ENCODE measurements at regions not wholly inside any gene's neighbourhood (a gene's known extent, or its start where the extent isn't known, plus 50 kb on each side); places are given as distances from the start of the nearest gene placed in this dataset.
"Not testable (repeated sequence)": the region's sequence is repeated elsewhere in the genome, so short reads cannot be mapped to it uniquely, and the experiment has no call there.

DNA sequence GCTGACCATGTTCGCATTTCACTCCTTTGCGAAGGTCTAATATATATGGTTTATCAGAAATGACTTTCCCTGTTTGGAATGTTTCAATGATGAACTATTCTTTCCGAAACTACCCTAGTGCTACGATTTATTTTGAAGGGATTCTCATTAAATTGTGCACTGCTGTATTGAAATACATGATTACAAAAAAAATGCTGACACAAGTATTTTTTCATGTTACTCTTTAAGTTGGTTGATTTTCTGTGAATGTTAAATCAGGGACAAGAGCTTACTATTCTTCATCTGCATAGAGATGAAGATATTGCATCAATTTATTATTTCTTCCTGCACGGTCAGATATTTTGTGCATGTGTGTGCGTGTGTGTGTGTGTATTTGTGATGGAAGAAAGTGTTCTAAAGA, 731.5 kb upstream of the AGA start:
- no peak for DNase-seq (ENCODE audit: low spot score)

DNA sequence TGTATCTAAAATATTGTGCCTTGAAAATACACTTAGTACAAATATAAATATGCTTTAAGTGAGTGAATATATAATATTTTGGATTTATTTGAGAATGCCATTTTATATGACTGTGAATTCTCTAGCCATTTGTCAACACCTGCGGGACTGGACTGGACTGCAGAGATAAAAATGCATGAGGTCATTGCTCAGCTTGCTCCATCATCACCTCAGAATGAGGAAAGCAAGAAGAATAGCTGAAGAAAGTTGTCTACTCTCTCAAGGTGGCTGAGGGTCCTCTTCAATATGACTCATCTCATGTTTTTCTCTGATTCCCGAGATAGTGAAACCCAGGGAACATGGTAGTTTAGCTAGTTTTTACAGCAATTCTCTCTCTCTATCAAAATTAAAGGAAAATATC, 732.5 kb upstream of the AGA start:
- no peak for DNase-seq (ENCODE audit: low spot score)

DNA sequence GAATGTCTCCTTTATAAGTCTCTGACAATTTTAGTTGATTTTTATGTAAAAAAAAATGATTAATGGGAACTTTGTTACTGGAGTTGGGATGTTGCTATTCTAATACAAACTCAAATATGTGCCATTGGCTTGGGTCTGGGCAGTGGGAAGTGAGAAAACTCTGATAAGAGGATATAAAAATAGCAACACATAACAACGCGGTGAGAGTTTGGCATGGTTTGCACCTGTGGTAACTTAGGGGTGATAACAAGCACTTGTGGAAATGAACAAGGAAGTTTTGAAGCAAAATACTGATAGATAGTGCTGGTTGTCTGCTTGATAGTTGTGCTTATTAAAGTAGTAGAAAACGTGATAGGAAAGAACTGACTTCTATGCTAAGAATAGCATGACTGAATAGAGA, 743.3 kb upstream of the AGA start:
- DNase-seq (ENCODE audit: low spot score) = no peak

DNA sequence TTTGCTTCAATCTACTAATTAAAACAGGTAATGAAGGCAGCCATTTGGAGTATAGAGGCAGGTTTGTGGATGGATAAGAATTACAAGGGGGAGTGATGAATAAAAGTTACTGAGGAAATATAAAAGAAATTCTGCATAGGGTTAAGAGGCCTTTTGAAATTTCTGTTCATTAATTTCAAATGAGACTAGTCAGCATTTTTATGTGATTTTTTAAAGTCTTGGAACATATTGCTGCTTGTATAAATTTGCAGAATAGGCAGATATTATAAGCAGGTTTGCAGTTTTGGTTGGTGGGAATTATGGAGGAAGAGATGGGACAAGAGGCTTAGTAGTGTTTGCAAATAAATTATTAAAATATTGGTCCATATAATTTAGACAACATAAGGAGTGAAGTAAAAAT, 750.4 kb upstream of the AGA start:
- DNase-seq (ENCODE audit: low spot score) = no peak

DNA sequence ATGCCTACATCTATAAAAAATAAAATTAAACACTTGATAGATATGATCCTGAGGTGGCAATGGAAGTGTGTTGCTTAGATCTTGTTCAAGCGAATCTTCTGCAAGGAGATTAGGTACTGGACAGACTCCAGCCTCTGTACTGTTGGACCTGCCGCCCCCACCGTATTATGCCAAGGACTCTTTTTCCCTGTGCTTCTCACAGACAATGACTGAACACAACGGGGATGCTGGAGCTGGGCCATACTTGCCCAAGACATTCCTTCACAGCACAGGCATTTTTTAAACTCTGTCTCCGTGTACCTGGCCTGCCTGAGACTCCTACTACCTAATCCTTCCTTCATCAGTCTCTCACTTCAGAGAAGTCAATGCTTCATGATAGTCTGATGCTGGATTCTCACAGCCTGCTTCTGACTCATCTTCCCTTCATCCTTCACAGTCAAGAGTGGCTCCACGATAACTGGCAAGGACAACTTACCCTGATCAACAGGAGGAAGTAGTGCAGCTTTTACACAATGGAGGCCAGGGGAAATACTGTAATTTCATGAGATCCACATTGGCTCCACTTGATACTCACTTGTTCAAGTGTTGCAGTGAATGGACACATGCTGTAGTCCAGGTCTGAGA, 754.6 kb upstream of the AGA start:
- no peak for DNase-seq (ENCODE audit: low spot score)

DNA sequence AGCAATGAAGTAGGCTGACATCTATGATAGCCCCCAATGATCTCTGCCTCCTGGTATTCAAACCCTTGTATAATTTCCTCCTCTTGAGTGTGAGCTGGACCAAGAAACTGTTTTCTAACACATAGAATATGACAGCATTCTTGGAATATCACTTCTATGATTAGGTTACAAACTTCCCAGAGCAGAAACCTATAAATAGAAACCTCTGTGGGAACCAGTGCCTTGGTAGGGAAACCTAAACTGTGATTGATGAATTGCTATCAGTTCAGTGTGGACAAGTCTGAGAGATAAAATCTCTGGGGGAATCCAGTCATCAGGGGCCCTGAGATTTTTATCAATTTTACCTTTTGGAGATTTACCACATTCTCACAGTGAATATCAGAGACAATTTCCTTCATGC, 756.5 kb upstream of the AGA start:
- DNase-seq (ENCODE audit: low spot score) = no peak

DNA sequence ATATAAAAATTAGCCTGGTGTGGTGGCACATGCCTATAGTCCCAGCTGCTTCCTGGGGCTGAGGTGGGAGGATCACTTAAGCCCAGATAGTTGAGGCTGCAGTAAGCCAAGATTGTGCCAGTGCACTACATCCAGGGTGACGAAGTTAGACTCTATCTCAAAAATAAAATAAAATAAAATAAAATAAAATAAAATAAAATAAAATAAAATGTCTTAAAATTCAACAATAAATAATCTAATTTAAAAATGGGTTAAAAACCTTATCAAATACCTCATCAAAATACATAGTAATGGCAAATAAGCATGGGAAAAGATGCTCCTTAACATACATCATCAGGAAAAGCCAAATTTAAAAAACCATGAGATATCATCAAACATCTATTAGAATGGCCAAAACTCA, 760.2 kb upstream of the AGA start:
- no peak for DNase-seq (ENCODE audit: low spot score)

DNA sequence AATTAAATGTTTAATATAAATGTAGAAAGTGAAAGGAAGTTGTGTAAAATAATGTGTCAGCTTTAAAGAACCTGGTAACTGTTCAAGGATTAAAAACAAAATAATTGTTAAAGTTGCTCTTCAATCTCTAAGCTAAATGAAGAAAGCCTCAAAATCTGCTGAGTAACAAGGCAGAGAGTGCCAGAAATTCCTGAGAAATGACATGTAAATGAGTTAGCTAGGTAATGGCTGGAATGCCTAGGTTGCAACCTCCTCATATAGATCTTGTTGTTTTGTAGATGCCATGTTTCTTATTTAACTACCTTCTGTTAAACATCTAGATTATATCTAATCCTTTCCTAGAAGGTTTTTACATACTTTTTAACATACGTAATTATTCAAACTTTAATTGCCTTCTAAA, 763.6 kb upstream of the AGA start:
- no peak for DNase-seq (ENCODE audit: low spot score)

DNA sequence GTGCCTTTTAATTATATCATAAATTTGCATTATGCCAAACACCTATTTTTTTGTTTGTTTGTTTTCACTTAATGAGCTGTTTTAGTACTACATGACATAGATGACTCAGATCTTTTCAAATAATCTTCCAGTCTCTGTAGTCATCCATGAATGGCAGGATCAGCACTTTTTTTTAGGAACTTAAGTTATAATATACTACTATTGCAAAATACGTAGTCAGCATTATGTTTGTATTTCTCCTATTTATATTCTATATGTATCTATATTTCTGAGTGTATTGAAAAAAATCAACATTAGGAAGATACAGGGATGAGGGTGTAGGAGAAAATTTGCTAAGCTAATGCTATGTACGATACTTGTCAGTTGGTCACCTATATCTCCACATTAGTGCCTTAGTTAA, 773.1 kb upstream of the AGA start:
- DNase-seq (ENCODE audit: low spot score) = no peak

DNA sequence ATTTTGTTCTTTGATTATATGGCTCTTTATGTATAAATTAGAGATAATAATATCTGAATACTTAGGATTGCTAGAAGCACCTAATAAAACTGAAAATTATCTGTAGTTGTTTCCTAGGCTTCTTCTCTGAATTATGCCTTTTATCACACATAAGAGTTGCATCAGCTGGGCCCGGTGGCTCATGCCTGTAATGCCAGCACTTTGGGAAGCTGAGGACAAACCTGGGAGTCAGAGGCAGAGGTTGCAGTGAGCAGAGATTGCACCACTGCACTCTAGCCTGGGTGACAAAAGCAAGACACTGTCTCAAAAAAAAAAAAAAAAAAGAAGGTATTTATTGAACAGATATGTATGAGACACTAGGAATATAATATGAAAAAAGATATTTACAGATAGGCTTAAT, 773.5 kb upstream of the AGA start:
- DNase-seq (ENCODE audit: low spot score) = no peak

DNA sequence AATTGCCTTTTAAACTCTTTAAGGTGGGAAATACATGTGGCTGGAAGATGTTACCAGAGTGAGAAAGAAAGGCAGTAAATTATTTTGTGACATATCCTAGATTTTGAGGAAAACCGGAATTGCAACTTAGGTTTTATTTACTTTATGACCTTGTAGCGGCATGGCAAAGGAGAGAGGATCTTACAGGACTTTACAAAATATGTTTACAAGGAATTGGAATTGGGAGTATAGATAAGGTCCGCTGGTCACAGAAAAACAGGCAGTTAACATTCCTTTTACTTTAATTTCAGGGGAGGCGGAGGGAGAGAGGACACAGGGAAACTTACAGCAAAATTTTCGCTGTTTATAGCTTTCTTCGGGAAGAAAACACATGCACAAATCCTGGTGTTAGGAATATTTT, 784.2 kb upstream of the AGA start:
- DNase-seq (ENCODE audit: low spot score) = not testable (repeated sequence)

DNA sequence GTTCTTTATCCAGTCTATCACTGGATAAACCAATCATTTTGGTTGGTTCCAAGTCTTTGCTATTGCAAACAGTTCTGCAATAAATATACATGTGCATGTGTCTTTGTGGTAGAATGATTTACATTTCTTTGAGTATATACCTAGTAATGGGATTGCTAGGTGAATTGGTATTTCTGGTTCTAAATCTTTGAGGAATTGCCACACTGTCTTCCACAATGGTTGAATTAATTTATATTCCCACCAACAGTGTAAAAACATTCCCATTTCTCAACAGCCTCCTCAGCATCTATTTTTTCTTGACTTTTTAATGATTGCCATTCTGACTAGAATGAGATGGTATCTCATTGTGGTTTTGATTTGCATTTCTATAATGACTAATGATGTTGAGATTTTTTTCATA, 791.7 kb upstream of the AGA start:
- DNase-seq (ENCODE audit: low spot score) = no peak

DNA sequence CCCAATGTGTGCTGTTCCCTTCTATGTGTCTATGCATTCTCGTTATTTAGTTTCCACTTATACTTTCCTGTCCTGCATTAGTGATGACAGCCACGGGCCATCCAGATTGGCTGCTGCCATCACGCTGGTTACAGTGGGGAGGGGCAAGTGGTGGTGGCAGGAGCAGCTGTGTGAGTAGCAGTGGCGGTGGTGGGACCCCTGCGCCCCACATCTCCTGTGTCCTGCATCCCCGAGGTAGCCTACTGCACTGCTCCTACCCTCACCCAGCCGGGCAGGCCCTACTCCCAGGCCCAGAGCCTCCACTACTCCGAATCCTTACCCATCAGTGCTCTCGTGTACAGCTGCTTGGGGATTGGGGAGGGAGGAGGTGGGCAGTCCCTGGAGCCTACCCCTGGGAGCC, 798.7 kb upstream of the AGA start:
- no peak for DNase-seq (ENCODE audit: low spot score)

DNA sequence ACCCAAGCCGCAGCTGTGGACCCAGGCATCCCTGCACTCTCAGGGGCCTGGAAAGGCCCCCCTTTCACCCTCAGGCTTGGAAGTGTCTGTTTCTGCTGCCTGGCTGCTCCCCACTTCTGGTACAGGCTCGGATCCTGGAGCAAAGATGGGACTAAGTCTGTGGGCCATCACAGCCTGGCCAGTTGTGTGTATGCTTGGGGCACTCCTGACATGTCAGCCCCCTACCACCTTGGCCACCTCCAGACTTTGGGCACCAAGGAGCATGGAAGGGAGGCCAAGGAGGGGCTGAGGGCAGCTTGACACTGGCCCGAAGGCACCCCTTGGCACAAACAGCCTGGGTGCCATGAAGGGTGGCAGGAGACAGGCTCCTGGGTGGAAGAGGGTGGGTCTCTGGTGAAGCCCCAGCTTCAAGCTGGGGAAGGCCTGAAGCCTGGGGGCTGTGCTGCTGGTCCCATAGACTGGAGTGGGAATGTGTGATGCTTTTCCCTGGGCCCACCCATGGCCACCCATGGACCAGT, 799.4 kb upstream of the AGA start:
- DNase-seq (ENCODE audit: low spot score) = no peak

DNA sequence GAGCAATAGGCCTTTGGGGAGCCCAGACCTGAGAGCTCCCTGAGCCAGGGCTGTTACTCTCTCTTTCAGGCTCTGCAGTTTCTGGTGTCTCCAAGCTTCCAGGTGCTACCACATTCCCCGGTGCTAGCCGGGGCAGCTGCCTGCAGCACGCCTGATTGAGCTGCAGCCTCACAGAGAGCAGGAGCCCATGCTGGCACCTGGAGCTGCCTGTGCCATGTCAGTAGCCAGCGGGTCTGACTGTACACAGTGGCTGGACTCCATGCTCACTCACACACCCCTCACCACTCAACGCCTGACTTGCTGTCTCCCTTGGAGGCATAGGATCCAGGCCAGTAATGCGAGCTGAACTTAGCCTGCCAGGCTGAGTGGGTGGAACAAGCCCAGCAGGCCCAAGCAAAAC, 800.4 kb upstream of the AGA start:
- DNase-seq (ENCODE audit: low spot score) = no peak

DNA sequence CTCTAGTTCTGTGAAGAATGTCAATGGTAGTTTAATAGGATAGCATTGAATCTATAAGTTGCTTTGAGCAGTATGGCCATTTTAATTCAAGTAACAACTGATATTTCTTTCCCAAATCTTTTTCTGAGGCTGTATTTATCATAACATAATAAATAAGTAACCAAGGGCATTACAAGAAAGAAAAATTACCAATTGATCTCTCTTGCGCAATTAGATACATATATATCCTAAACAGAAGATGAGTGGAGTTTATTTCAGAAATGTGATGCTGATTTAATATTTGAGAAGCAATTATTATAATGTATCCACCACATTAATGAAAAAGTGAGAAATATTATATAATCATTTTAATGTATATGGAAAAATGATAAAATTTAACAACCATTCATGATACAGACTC, 802.5 kb upstream of the AGA start:
- DNase-seq (ENCODE audit: low spot score) = no peak

DNA sequence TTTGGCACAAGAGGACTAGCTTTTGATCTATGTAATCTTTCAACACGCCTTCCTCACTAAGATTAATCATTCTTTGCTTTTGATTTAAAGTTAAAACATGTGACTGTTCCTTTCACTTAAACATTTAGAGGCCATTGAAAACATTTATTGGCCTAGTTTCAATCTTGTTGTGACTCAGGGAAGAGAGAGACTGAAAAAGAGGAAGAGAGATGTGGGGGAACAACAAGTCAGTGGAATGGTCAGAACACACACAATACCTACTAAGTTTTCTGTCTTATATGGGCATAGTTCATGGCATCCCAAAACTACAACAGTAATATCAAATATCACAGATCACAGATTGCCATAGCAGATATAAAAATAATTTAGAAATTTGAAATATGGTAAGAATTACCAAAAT, 812.9 kb upstream of the AGA start:
- no peak for DNase-seq (ENCODE audit: low spot score)

DNA sequence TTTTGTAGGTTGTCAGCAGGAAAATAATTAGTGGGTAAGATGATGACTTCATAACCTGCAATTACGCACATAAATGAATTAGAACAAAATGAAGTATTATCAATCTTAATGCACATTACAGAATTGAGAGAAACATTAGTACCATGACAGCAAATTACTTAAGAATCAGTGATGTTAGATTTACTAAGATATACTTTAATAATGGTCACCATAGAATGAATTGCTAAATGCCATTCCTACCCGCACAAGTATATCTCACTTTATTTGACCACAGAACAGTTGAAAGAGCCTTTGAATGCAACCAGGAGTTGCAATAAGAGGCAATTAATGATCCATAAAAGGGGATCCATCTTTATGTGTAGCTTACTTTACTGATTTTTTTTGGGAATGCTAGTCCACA, 816.4 kb upstream of the AGA start:
- DNase-seq (ENCODE audit: low spot score) = no peak

DNA sequence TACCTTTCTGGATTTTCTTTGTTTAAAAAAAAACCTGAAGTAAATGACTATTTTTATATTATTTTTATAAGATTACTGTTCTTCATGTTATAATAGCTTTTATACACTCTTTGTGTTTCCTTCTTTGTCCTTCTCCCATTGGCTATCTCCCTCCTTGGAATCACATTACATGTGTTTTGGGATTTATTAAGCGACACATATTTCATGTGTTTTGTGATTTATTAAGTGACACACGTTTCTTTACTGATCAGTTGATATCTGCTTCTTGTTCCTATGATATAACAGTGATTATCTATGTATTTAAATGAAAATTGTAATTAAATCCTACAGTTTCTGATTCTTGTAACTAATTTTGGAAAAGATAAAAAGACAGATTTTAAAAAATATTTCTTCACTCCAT, 817.3 kb upstream of the AGA start:
- DNase-seq (ENCODE audit: low spot score) = no peak

DNA sequence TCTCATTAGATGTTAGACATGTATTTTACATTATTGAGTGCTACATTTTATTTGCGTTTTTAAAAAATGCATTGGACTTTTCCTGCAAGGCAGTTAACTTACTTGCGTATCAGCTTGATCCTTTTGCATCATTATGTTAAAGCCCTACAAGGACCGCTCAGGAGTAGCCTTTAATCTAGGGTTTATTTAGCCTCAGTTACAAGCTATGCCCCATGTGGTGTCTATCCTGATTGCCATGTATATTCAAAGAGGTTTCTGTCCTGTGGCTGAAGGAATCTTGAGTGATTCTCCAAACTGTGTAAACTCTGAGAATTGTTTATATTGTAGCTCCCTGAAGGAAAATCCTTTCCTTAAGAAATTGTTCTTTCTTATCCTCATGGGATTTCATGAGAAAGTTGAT, 821.8 kb upstream of the AGA start:
- DNase-seq (ENCODE audit: low spot score) = no peak

DNA sequence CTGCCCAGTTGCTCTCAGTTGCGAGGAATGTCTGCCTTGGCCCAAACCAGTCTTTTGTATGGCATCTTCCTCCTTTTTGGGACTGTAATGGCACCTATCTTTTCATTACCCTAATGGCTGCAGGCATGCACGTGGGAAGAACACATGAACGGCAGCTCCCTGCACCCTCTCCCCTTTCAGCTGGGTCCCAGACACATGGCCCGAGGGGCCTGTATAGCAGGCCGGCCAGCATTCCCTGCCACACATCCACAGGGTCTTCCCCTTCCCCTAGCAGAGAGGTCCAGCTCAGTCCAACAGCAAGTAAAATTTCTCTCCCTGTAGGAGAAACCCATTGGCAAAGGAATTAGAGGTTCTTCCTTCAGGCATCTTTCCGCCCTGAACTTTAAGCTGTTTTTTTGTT, 829.1 kb upstream of the AGA start:
- no peak for DNase-seq (ENCODE audit: low spot score)

DNA sequence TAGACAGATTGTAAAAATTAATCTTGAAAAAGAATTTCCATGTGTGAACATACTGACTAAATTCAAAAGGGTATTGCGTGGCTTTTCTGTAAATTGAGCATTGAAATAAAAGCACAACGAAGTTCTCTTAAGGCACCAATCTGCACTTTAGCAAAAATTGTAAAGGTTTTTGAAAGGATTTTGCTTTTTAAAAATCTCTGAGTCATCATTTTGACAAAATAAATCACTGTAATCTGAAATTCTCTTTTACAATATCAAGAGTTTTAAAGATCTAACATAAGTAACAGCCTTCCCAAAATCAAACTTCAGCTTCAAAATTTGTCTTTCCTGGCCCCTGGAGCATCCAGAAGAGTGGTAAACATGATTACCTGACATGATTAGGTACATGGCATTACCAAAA, 830.9 kb upstream of the AGA start:
- no peak for DNase-seq (ENCODE audit: low spot score)

DNA sequence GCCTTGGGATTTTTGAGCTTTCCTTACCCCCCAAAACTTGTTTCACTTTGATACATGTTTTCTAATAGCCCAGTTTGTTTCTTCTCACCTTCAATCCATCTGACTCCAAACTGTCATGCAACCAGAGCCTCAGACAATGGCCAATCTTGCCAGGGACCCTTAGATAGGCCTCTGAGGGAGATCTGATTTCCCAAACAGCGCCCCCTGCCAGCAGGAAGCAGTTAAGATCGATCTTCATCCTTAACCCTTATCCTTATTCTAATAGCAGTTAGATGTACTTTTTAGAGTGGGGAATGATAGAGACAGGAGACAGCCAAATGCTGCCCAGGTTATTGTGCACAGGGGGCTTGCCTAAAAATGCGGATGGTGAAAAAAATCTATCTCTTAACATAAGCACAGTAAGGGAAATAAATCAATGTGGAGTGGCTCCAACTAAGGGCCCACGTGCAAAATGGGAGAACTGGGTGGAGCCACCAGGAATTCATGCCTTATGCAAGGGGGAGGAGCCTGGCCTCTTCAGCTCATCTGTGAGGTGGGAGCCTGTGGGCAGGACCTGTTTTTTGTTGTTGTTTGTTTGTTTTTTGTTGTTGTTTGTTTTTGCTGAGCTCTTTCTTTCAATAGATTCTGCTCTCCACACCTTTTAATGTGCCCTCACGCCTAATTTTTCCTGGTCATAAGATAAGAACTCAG, 833.6 kb upstream of the AGA start:
- no peak for DNase-seq (ENCODE audit: low spot score)

DNA sequence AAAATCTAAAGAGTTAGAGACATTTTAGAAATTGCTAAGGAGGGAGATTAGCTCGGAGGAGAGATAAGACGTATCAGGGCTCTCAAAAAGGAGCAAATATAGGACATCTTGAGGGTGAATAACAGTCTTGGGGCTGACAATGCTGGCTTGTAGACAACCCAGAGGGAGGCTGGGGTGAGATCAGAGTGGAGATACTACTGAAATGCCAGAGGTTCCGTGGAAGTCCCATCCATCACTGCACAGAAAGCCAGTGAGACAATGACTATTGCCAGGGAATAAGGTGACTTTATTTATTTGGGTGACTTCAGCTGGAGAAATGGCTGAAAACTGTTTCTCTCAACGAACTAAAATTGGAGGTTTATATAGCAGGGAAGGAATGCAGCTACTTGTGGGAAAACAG, 838.1 kb upstream of the AGA start:
- DNase-seq (ENCODE audit: low spot score) = no peak

Measured in RKO (cell line).